AG09319 (cell line): ENCODE measurements at regions not wholly inside any gene's neighbourhood (a gene's known extent, or its start where the extent isn't known, plus 50 kb on each side); places are given as distances from the start of the nearest gene placed in this dataset.
A peak's percentile ranks its signal among the peaks of the same experiment; 100 is the strongest.

Experiments used
- DNase-seq: peaks from one replicate; pipeline ENCODE4 v3.0.0-alpha.2; 2010; ENCODE audit warnings: low read depth; ENCODE audit errors: extremely low read depth
- TF ChIP-seq, protein P1 (sequence below): IDR thresholded peaks from 2 replicates; pipeline ENCODE4 v1.5.1; 2011; ENCODE audit warnings: low read depth, mild to moderate bottlenecking, inconsistent platforms, low read length, moderate library complexity

DNA sequence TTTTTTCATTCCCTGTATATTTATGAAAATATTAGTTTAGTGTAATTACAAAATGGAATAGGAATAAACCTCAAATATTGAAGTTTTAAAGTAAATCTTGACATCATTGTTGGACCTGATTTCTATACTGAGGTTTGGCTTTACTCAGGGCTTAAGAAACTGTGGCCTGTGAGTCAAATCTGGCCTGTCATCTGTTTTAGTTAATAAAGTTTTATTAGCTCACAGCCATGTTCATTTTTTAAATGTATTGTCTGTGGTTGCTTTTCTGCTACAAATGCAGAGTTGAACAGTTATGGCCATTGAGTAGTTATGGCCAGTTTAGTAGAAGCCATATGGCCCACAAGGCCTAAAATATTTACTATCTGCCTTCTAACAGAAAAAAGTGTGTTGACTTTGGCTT, 80.7 kb downstream of the DIPK2A start:
- no peak for DNase-seq
- TF ChIP-seq, protein P1, sequence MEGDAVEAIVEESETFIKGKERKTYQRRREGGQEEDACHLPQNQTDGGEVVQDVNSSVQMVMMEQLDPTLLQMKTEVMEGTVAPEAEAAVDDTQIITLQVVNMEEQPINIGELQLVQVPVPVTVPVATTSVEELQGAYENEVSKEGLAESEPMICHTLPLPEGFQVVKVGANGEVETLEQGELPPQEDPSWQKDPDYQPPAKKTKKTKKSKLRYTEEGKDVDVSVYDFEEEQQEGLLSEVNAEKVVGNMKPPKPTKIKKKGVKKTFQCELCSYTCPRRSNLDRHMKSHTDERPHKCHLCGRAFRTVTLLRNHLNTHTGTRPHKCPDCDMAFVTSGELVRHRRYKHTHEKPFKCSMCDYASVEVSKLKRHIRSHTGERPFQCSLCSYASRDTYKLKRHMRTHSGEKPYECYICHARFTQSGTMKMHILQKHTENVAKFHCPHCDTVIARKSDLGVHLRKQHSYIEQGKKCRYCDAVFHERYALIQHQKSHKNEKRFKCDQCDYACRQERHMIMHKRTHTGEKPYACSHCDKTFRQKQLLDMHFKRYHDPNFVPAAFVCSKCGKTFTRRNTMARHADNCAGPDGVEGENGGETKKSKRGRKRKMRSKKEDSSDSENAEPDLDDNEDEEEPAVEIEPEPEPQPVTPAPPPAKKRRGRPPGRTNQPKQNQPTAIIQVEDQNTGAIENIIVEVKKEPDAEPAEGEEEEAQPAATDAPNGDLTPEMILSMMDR = no peak

DNA sequence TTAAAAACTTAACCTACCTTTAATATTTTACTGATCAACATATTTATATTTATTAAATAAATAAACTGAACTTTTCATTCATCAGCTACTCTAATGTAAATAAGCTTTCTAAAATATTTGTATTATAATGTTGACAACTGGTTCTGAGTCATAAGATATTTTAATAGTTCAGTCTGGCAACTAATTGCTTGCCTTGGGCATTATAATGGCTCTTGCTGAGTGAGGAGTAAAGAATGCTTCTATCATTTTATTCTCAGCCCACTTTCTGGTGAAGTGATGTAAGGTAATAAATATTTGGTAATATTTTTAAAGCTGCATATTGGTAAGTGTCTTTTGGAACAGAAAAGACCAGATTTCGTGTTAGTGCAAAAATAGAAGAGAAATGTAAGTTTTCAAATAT, 81.5 kb downstream of the DIPK2A start:
- TF ChIP-seq, protein P1 = no peak
- DNase-seq = peak; percentile 29

DNA sequence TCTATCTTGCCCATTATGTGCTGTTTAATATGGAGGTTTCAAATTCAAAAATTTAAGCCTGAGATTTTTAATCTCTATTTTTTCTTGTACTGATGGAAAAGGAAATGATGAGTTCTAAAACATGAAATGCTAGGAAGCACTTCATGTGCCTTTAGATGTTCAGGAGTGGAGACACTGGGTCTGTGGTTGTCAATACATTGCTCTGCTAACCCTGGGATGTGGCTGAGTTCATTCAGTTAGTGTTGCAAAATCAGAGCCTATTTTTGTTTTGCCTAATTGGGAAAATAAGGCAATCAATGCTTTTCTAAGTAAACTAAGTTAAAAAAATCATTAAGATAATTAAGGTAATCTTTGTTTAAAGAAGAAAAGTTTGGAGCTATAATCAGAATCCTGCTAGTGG, 83.1 kb downstream of the DIPK2A start:
- TF ChIP-seq, protein P1 = no peak
- no peak for DNase-seq

DNA sequence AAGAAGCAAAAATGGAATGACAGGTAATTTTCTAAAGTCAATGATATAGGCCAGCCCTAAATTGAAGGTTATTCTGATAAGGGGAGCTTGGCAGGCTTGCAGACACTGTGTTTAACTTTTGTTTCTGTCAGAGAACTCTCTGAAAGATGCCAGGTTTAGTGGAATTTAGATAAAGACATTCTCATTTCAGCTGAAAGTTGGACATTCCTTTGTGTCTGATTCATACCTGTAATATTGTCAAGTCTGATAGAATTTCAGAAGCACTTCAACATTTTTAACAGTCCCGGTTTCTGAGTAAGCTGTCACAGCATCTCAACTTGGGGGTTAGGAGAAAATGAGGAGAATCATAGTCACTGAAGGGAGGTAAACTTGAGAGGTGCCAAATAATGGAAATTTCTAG, 84.0 kb downstream of the DIPK2A start:
- TF ChIP-seq, protein P1 = no peak
- no peak for DNase-seq

DNA sequence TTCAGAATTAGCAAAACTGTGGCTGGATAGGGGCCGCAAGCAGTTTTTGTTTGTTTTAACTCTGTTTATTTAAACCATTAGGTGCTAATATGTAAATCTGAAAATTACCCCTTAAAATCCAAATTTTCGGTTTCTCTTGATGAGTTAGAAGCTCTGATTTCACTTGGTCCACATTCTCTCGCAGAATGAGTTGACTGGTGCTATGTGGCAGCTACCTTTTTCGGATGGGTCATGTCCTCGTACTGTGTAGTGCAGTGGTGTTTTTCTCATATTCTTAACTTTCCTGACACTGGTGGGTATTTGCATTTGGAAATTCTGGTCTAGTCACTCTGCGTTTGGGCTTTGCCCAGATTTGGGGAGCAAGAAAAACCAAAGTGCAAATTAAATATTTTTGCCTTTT, 87.1 kb downstream of the DIPK2A start:
- no peak for DNase-seq
- TF ChIP-seq, protein P1 = no peak

DNA sequence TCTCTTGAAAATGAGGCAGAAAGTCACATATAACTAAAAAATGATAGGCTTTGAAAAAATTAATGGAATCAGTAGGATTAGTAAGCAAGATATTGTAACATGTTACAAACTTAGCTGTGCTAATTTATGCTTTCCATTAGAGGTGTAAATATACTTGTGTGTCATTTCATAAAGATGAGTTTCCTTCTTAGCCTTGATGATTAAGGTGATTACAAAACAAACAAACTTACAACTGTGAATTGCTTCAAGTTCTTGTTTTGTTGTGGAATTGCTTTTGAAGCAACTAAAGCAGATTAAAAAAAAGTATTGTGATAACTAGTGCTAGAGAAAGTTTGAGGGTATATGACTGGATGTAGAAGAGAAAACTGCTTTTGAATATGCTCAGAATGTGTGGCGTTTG, 87.9 kb downstream of the DIPK2A start:
- DNase-seq = no peak
- TF ChIP-seq, protein P1 = no peak

DNA sequence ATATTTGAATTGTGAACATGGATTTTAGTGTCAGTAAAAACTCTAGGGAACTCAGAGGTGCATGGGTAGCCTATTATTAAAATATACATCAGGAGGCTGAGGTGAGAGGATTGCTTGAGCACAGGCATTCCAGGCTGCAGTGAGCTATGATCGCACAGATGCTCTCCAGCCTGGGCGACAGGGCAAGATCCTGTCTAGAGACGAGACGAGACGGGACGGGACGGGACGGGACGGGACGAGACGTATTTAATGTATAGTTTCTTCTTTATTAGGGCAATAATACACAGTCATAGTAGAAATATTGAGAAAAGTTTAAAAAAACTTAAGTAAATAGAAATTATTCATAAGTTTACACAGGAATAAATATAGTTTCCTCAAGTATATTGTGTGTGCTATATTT, 89.3 kb downstream of the DIPK2A start:
- TF ChIP-seq, protein P1 = no peak
- DNase-seq = no peak

DNA sequence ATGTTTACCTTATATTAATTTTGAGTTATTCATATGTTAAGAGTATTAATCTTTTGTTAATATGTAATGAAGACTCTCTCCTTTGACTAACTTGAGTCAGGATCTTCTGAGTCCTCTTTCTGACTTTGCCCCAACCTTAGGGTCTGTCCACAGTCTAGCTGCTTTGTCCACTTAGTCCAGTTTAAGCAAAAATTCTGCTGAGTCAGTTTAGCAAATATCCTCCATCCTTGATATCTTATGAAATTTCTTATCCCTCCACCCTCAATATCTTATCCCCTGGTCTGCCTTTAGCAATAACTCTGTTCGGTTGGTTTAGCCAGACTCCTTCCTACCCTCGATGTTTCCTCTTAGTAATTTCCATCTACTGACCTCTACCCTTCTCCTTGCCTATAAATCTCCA, 91.7 kb downstream of the DIPK2A start:
- DNase-seq = no peak
- TF ChIP-seq, protein P1 = no peak
